NCI-H2171 (cell line): ENCODE measurements at regions not wholly inside any gene's neighbourhood (a gene's known extent, or its start where the extent isn't known, plus 50 kb on each side); places are given as distances from the start of the nearest gene placed in this dataset.
"Not testable (repeated sequence)": the region's sequence is repeated elsewhere in the genome, so short reads cannot be mapped to it uniquely, and the experiment has no call there.

Experiments used
- DNase-seq: peaks from one replicate; lab custom pipeline; 2025; lab: John Stamatoyannopoulos, UW

DNA sequence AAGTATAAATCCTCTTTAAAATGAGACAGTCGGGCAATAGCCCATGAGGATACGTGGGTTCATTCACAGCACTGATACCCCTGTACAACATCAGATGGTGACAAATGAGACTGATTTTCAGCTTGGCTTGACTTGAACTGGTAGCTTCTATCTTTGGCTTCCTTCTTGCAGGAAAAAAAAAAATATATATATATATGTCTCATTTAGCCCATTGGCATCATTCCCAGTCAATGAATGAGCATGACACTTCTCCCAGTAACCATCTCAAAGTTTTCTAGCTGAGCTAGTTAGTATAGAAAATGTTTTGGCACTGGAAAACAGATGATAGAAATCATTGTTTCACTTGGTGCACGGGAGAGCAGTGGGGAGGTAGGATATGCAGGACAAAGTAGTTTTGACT, 222.5 kb upstream of the TAS2R1 start:
- no peak for DNase-seq

DNA sequence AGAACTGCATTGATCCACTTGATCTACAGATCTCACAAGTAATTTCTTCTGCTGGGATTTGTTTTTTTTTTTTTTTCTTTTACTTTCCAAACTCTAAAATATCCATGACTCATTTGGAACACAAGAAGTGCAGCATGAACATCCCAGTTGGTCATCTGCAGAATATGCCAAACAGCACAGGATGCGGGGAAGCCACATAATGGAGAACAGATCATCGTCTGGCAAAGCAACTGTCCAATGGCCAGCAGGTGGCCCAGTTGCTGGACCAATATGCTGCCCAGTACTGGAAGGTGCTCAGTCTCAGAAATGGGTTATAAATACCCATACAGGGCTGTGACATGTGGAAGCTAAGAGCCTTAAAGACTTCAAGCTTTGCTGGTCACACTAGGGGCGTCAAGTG, 221.3 kb upstream of the TAS2R1 start:
- no peak for DNase-seq

DNA sequence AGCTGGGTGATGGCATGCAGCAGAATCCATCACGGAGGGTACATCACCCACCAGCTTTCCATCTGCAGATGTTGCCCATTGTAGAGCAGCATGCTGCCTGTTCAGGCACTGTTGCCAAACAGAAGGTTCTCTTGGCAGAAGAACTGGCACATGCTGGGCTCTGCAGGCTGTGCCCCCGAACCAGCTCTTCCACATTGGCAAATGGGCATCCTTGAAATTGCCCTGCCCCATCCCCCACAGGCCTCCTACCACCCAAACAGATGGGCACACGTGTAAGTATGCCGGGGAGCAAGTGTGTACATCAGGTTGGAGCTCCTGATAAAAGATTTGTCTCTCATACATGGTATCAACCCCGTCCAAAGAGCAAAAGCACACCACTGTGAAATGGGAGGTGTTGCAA, 220.3 kb upstream of the TAS2R1 start:
- no peak for DNase-seq

DNA sequence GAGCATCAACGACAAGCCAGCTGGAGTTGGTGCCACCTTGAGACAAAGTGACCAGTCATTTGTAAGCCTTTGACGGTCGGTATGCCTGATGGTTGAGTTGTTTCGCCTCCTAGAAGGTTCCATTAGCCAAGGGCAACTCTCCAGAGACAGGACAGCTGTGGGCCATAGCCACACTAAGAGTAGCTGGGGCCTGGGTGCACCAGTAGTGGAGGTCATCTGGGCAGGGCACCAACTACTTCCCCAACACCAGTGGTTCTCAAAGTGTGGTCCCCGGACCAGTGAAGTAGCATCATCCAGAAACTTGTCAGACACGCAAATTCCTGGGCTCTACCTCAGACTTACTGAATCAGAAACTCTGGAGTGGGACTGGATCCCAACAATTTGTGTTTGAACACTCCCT, 217.5 kb upstream of the TAS2R1 start:
- no peak for DNase-seq

DNA sequence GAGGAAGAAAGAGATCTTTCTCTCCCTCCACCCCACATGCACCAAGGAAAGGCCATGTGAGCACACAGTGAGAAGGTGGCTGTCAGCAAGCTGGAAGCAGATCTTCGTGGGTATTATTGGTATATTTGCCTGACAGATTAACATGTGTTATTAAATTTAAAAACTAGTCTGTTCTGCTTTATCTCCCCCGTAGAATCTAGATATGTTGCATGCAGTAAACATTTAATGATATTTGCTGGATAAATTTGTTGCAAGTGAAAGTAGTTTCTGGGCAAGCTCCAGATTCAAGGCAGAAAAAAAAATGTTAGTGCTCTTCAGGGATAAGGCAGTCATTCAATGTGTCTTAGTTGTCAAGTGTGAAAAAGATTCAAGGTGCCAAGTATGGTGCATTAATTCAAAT, 215.0 kb upstream of the TAS2R1 start:
- DNase-seq: no peak

DNA sequence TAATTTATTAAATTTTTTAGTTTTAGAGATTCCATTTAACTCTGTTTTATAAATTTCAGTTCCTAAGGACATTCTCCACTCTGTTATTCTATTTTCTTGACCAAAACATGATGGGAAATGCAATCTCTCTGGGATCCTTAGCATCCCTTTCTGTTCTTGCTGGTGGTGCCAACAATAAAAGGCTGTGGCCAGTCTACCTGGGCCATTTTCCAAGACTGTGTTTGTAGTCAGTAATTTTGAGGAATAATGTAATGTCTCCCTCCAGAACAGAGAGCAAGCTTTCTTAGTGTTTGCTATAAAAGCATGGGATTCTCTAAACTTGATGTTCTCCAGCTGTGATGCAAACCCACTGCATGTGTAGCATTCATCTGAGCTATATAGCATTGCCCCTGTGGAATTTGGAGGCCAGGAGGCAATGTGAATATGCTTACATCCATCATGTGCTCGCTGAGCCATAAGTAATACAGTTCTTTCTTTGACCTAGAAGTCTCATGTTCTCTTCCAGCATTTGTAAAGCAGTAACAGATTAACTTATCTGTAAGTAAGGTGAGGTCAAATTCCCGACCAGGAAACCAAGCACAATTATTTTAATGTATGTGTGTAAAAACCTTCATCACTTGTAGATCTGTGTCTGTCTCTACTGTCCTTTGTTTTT, 211.5 kb upstream of the TAS2R1 start:
- DNase-seq: no peak

DNA sequence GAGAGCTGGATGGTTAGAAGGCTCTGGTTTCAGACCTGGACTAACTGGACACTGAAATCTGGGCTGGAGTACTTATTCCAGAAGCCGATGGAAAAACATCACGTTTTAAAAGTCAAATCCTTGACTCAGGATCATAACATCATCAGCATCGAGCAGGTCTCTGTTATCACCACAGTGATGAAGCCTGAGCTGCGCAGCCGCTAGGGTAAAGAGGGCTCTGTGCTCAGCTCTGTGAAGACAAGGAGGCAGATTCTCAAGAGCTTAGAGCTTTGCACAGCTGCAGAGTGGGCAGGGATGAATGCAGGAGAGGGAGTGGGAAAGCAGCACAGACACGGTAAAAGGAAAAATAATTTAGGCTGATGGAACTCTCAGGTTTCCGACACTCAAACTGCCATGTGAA, 208.8 kb upstream of the TAS2R1 start:
- DNase-seq: no peak

DNA sequence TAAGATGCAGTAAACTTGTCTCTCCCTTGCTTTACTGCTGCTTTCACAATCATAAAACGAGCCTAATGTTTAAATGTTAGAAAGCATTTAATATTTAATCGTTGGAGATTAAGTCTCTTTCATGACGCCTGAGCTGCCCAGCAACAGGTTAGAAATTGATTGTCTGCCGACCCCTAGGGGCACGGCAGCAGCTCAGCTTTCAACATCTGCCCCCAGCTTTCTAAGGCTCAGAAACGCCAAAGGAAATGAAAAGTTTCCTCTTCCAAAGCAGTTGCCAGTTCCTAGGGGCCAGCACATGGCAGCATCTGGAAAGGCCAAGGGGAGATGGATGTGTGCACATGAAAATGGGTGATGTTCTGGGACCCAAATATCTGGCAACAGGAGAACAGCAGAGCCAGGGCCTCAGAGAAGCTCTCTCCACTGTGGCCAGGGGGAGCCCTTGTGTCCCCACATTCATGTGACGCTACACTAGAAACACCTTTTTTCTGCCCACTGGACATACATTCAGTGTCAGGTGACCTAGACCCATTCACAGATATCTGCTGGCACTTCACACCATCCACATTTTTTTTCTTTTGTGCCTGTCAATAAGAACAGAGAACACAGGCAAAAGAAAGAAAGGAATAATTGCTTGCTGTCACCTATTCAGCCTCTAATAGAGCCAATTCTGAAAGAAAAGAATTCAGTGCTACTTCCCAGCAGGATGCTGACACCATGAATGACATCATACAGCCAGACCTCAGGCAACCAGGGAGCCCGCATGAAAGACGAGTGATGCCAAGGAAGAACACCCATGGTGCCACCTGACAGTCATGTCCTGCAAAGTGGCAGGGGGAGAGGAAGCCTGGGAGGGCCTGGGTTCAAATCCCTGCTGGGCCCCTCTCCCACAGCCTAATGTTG, 205.0 kb upstream of the TAS2R1 start:
- DNase-seq: no peak

DNA sequence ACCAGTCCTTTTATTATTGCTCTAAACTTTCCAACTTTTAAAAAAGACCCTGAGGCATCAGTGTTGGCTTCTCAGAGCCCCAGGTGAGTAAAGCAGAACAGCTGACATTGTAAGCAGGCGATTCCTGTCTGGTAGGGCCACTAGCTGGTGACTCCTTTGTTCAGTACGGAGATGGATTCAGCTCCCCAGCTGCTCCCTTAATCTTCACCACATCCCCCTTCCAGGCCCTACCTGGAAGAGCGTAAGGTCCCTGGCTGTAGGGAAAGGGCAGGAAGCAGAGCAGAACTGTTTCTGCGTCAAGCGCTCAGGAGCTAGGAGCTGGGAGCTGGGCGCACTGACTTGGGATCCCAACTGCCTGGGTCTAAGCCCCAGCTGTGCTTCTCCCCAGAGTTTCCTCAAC, 203.7 kb upstream of the TAS2R1 start:
- no peak for DNase-seq

DNA sequence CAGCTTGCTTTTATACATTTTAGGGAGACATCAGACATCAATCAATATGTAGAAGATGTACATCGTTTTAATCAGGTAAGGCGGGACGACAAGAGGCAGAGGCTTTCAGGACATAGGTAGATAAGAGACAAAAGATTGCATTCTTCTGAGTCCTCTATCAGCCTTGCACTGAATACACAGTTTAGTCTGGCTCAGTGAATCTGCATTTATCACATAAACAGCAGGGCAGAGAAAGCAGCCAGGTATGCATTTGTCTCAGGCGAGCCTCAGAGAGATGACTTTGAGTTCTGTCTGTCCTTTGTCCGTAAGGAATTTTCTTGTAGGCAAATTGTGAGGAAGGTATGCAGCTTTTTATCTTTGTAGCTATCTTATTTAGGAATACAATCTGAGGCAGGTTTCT, 202.8 kb upstream of the TAS2R1 start:
- DNase-seq: no peak

DNA sequence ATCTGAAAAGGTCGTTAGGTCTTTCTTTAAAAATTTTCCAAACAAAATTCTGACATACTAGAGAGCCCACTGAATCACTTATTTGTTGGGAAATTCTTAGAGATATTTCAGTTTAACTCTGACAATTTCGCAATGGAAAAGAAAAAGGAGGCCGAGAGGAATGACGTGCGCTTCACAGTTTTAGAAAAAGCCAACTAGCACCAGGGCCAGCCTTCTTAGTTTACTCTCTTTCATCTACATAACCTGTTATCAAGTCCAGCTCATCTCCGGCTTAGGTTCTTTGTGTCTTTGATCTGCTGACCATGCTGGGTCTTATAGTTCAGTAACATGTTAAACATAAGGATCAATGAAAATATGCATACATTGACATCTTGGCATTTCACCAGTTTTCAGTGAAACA, 201.7 kb upstream of the TAS2R1 start:
- no peak for DNase-seq

DNA sequence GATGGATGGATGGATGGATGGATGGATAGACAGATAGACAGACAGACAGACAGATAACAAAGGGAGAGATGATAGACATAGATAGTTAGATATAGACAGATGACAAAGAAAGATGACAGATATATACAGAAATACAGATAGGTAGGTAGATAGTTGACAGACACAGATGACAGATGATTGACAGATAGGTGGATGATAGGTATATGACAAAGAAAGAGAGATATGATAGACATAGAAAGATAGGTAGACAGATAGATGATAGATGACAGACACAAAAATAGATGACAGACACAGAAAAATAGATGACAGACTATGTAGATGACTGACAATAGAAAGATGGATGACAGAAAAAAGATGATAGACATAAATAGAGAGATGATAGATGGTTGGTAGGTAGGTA, 200.0 kb upstream of the TAS2R1 start:
- no peak for DNase-seq

DNA sequence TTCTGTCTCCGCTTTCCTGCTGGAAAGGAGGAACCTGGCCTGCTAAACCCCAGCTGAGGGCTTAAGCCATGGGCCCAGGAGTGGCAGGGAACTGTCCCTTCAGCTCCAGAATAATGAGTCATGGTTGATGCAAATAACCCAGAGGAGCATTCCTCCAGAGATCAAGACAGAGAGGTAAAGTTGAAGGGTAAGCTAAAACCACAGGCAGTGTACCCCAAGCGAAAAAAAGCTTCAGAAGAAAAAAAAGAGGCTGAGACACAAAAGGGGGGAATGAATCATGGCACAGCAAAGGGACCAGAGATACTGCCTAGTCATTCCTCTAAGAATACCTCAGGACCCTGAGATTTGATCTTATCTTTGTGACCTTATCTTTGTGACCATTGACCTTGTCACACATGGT, 199.5 kb upstream of the TAS2R1 start:
- DNase-seq: no peak

DNA sequence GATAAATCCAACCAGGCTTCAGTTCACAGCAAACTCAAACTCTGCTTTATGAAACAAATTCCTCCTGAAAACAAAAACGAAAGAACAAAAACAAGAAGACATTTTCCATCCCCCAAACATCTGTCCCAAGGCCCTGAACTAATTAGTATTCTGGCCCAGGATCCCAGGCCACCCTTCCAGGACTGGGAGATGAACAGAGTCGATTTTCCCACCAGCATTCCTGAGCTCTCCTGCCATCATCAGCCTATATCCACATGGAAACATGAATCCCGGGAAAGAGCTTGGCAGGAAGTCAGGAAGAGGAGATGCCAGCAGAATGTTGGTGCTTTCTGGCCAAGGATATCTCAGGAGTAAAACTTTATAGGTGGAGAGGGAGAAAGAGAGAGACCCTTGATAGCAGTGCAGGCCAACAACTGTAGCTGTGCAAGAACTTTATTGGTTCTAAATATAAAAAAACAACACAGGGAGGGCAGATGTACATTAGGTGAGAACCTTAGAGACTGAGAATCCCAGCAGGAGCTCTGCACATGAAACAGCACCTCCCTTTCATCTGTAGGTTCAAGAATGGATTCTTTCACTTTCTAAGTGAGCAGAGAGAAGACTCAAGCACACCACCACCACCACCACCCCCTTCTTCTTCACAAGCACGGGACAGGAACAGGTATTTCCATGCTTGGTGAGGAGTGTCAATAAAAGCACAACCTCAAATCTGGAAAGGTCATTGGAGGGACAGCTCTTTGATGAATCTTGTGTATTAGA, 190.7 kb upstream of the TAS2R1 start:
- no peak for DNase-seq

DNA sequence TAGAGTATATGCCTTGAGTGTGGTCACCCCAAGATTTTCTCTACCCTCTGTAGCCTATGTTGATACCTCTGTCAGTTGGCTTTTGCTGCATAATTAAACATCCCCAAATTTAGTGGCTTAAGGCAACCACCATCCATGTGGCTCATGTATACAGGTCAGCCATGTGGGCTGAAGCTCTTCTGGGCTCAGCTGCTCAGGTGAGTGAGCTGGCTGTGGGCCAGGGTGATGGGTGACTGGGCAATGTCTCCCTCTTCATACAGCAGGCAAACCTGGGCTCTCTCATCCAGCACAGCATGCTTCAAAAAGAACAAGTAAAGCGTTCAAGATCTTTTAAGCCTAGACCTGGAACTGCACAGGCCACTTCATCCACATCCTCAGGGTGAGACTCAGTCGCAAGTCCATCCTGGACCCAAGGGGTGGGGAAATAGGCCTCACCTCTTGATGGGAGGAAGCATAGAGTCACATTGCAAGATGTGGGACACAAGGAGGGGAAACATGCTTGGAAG, 188.2 kb upstream of the TAS2R1 start:
- no peak for DNase-seq

DNA sequence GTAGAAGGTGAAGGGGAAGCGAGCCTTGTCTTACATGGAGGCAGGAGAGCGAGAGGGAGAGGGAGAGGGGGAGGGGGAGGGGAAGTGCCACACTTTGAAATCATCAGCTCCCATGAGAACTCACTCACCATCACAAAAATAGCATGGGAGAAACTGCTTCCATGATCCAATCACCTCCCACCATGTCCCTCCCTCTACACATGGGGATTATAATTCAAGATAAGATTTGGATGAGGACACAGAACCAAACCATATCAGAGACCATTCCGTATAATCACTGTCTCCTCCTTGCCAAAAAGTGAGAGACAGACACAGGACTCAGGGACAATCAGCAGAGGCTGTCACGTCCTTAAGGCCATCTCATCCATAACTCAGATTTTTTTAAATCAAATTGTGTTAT, 187.7 kb upstream of the TAS2R1 start:
- no peak for DNase-seq

DNA sequence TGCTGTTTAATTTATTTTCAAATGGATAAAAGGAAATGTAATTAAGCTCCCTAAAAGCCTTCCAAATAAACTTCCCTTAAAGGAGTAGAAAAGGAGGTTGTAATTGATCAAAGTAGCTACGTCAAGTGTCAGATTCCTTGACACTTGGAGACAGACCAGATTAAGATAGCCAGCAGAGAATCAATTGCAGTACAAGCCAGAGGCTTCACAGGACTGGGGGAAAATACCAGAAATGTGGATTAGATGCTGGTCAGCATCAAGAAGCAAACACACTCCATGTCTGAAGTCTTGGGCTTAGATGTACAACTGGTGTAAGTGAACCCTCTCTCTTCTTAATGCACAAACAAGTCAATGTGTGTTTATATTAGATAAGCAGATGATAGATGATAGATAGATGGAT, 184.9 kb upstream of the TAS2R1 start:
- no peak for DNase-seq

DNA sequence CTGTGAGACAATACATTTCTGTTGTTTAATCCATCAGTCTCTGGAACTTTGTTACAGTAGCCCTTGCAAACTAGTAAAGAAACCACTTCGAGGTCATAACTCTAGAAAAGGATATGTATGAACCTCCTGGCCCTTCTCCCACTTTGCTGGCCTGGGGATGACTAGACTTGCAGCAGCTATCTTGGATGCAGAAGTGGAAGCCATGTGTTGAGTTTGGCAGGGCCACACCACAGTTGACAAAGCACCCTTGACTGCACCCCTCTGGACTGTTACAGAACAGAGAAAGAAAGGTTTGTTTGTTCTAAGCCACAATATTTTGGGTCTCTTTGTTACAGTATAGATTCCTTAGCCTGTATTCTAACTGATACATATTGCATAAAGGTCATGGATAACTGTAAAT, 183.2 kb upstream of the TAS2R1 start:
- no peak for DNase-seq

DNA sequence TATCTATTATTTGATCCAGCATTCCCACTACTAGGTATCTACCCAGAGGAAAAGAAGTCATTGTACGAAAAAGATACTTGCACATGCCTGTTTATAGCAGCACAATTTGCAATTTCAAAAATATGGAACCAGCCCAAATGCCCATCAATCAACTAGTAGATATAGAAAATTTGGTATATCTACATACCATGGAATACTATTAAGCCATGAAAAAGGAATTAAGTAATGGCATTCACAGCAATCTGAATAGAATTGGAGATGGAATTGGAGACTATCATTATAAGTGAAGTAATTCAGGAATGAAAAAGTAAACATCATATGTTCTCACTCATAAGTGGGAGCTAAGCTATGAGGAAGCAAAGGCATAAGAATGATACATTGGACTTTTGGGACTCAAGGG, 177.2 kb upstream of the TAS2R1 start:
- DNase-seq: not testable (repeated sequence)

DNA sequence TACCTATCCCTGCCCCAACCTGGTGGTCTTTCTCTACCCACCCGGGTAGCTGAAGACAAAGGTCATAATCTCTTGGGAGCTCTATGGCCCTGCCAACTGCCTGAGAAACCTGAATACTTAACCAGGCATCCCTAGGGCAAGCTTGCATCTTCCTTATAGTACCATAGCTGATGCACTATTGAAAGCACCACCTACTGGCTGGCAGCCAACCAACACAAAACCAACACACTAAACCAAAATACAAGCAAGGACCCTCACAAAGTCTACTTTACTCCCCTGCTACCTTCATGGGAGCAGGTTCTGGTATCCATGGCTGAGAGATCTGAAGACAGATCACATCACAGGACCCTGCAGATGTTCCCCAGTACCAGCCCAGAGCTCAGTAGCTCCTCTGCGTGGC, 171.8 kb upstream of the TAS2R1 start:
- no peak for DNase-seq

DNA sequence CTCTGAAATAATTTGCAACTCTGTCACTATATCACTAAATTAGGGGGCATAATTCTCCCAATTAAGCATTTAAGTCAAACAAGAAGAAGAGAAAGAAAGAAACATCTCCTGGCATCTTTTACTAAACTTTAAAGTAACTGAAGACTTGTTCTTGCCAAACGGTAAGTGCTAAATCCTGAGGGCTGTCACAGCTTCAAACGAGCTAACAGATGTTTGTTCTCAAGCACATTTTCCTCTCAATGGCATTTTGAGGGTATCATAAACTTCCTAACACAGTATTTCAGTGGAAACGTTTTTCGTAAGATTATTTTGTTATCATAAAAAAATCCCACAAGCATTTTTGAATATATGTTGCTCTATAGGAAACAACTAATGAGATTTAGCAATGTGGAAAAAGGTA, 169.5 kb upstream of the TAS2R1 start:
- DNase-seq: no peak

DNA sequence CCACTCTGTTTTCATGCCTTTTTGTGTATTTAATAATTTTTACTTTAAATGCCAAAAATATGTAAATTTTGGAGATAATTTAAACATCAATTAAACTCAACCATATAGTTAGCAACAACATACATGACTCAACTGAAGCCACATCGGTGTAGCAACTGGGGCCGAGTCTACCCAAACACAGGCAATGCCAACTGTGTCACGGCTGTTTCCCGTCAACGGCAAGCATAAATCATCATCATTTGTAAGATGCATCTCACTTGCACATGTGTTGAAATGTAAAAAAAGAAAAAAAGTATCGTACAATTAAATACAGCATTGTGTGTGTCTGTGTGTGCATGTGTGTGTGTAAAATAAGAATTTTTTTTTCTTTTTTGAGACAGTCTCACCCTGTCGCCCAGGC, 160.1 kb upstream of the TAS2R1 start:
- no peak for DNase-seq

DNA sequence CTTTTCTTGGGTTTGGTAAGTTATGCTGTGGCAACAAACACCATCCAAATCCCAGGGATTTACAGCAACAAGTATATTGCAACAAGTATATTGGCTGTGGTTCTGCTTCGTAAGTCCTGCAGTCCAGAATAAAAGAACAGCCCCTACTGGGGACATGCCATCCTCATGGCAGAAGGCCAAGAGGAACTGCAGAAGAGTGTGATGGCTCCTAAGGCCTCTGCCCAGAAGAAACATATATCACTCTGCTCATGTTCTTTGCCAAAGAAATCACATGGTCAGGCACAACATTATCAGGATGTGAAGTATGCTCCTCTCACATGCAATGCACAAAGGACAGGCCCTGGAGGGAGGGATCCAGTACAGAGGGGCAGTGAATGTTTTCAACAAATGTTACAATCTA, 159.6 kb upstream of the TAS2R1 start:
- no peak for DNase-seq
